GM12878 (cell line): ENCODE measurements at regions not wholly inside any gene's neighbourhood (a gene's known extent, or its start where the extent isn't known, plus 50 kb on each side); places are given as distances from the start of the nearest gene placed in this dataset.

Experiments
- ATF7 ChIP-seq: fragments of 450-650 bp; IDR thresholded peaks from 2 replicates; pipeline ENCODE4 v1.6.1; 2016; ENCODE audit warnings: low read depth, mild to moderate bottlenecking
- CEBPB ChIP-seq, 2 experiments: fragments of 150-350 bp in 1 of 2; IDR thresholded peaks; 2 replicates each; pipeline ENCODE4 v1.6.1; 2012 to 2014; ENCODE audit warnings: low read depth in 2 of 2, low read length in 2 of 2, borderline replicate concordance in 1 of 2, inconsistent platforms in 1 of 2
- CEBPZ ChIP-seq: fragments of 150-350 bp; IDR thresholded peaks from 2 replicates; pipeline ENCODE4 v1.6.1; 2016; ENCODE audit warnings: low read depth, low read length
- CREB1 ChIP-seq: IDR thresholded peaks from 2 replicates; pipeline ENCODE4 v1.6.1; 2012; ENCODE audit warnings: low read depth, mild to moderate bottlenecking, inconsistent platforms
- FOS ChIP-seq: IDR thresholded peaks from 3 replicates; pipeline ENCODE4 v1.6.1; 2011; ENCODE audit warnings: borderline replicate concordance; ENCODE audit not compliant: insufficient read length; ENCODE audit errors: extremely low read depth
- HCFC1 ChIP-seq: fragments of 150-350 bp; IDR thresholded peaks from 2 replicates; pipeline ENCODE4 v1.6.1; 2014; ENCODE audit warnings: low read length
- IKZF2 ChIP-seq, 2 experiments: fragments of 450-650 bp; IDR thresholded peaks; 2 replicates each; pipeline ENCODE4 v1.6.1; 2017; ENCODE audit warnings: mild to moderate bottlenecking in 2 of 2, moderate library complexity in 2 of 2
- KAT2A ChIP-seq: conservative IDR thresholded peaks from 2 replicates; pipeline ENCODE4 v1.6.1; 2011; ENCODE audit warnings: low read depth, low read length; ENCODE audit not compliant: control insufficient read depth
- MEF2A ChIP-seq: IDR thresholded peaks from 2 replicates; pipeline ENCODE4 v1.6.1; 2011; ENCODE audit warnings: low read depth, mild to moderate bottlenecking, low read length, moderate library complexity; ENCODE audit not compliant: insufficient read depth
- PKNOX1 ChIP-seq: fragments of 450-650 bp; IDR thresholded peaks from 2 replicates; pipeline ENCODE4 v1.6.1; 2016; ENCODE audit warnings: mild to moderate bottlenecking
- PRDM15 ChIP-seq: fragments of 450-650 bp; formaldehyde crosslinking; IDR thresholded peaks from 2 replicates; pipeline ENCODE4 v1.4.0; 2020; ENCODE audit warnings: mild to moderate bottlenecking, moderate library complexity
- RAD21 ChIP-seq: IDR thresholded peaks from 2 replicates; pipeline ENCODE4 v1.6.1; 2011; ENCODE audit warnings: mild to moderate bottlenecking, low read depth, low read length, moderate library complexity; ENCODE audit not compliant: insufficient read depth
- RUNX3 ChIP-seq: IDR thresholded peaks from 2 replicates; pipeline ENCODE4 v1.6.1; 2012; ENCODE audit warnings: low read length, inconsistent platforms
- SMC3 ChIP-seq: IDR thresholded peaks from 2 replicates; pipeline ENCODE4 v1.6.1; 2011; ENCODE audit warnings: low read length, improper control_type of control experiment, borderline replicate concordance
- TBL1XR1 ChIP-seq: IDR thresholded peaks from 2 replicates; pipeline ENCODE4 v1.6.1; 2012; ENCODE audit warnings: low read depth, low read length, improper control_type of control experiment
- TCF12 ChIP-seq: IDR thresholded peaks from 2 replicates; pipeline ENCODE4 v1.6.1; 2011; ENCODE audit warnings: low read depth, mild to moderate bottlenecking, low read length
- USF1 ChIP-seq: IDR thresholded peaks from 2 replicates; pipeline ENCODE4 v1.6.1; 2011; ENCODE audit warnings: borderline replicate concordance, low read depth, mild to moderate bottlenecking, moderate library complexity, mixed read lengths, low read length; ENCODE audit not compliant: insufficient read depth; ENCODE audit errors: extremely low read length
- ZBTB11 ChIP-seq: fragments of 450-650 bp; formaldehyde crosslinking; IDR thresholded peaks from 2 replicates; pipeline ENCODE4 v1.5.0; 2022; ENCODE audit warnings: mild to moderate bottlenecking, missing genetic modification characterization

GRCh38 chr10:62638062-62638477 is 166.4 kb upstream of the ADO start (continued):
- TF ChIP-seq PRDM15 (no peak), PKNOX1 (no peak), MEF2A (peak; percentile 77; the same call in 1 of the 2 replicates), ZBTB11 (CRISPR knock-in tag) (no peak), HCFC1 (no peak), CEBPZ (no peak), TBL1XR1 (peak; percentile 81), RUNX3 (peak; percentile 90), FOS (no peak), IKZF2 (IDR thresholded peaks at IDR 0.05) (peak; percentile 88 to 92), CREB1 (peak; percentile 52; the same call in 1 of the 2 replicates), TCF12 (no peak), CEBPB (IDR thresholded peaks at IDR 0.05; ENCODE audit: borderline replicate concordance in 1 of 2, low read depth in 2 of 2, low read length in 2 of 2) (no peak; a peak in 1 of 4 replicates), KAT2A (no peak), RAD21 (no peak), USF1 (no peak), ATF7 (no peak; the same call in 1 of the 2 replicates), SMC3 (peak; percentile 16; the same call in 1 of the 2 replicates)
